A673 (cell line): ENCODE measurements at regions not wholly inside any gene's neighbourhood (a gene's known extent, or its start where the extent isn't known, plus 50 kb on each side); places are given as distances from the start of the nearest gene placed in this dataset.
A peak's percentile ranks its signal among the peaks of the same experiment; 100 is the strongest.
"Not testable (repeated sequence)": the region's sequence is repeated elsewhere in the genome, so short reads cannot be mapped to it uniquely, and the experiment has no call there.

Experiments used
- BruUV-seq: library from RNA; stranded (reverse); fragments of 400-500 nt; replicated peaks from 2 replicates; lab custom pipeline; 2021; lab: Mats Ljungman, UMichigan
- CTCF ChIA-PET: fragments of 300-600 bp; sonication (Branson Sonifier 250); formaldehyde crosslinking; loops from one replicate; lab custom pipeline; 2022; ENCODE audit warnings: antibody characterized with exemption; lab: Charles Lee
- POLR2A ChIA-PET: fragments of 300-600 bp; sonication (Branson Sonifier 250); formaldehyde crosslinking; loops from one replicate; lab custom pipeline; 2022; ENCODE audit warnings: antibody characterized with exemption; ENCODE audit not compliant: low non-redundant PET; lab: Charles Lee
- DNase-seq: peaks from one replicate; pipeline ENCODE4 v3.0.0-alpha.2; 2015; ENCODE audit warnings: low spot score
- H3K27ac ChIP-seq: fragments of 200-600 bp; sonication (generic); 2 replicates; pipeline ENCODE4 v1.5.1; 2016; ENCODE audit warnings: mixed run types, low read depth, mild to moderate bottlenecking, mixed read lengths, antibody characterized with exemption, low read length; ENCODE audit not compliant: poor library complexity, severe bottlenecking
- H3K27me3 ChIP-seq: fragments of 200-600 bp; sonication (generic); replicated peaks from 2 replicates; pipeline ENCODE4 v1.6.1; 2017; ENCODE audit warnings: mixed run types, low read depth, mild to moderate bottlenecking, mixed read lengths, antibody characterized with exemption, low read length; ENCODE audit not compliant: insufficient read depth, poor library complexity
- H3K36me3 ChIP-seq: fragments of 200-600 bp; sonication (generic); 2 replicates; pipeline ENCODE4 v1.6.1; 2016; ENCODE audit warnings: mixed run types, mild to moderate bottlenecking, mixed read lengths, antibody characterized with exemption, low read length; ENCODE audit not compliant: insufficient read depth, poor library complexity, severe bottlenecking
- H3K4me1 ChIP-seq: fragments of 200-600 bp; sonication (generic); 2 replicates; pipeline ENCODE4 v1.6.1; 2017; ENCODE audit warnings: mixed run types, mild to moderate bottlenecking, mixed read lengths, antibody characterized with exemption, low read length; ENCODE audit not compliant: insufficient read depth, poor library complexity, severe bottlenecking
- H3K4me3 ChIP-seq: fragments of 200-600 bp; sonication (generic); 2 replicates; pipeline ENCODE4 v1.5.1; 2016; ENCODE audit warnings: low read depth, mixed run types, mild to moderate bottlenecking, mixed read lengths, low read length; ENCODE audit not compliant: poor library complexity, severe bottlenecking
- H3K9me3 ChIP-seq: fragments of 200-600 bp; sonication (generic); 2 replicates; pipeline ENCODE4 v1.6.1; 2016; ENCODE audit warnings: mixed run types, low read depth, mild to moderate bottlenecking, mixed read lengths, antibody characterized with exemption, low read length; ENCODE audit not compliant: poor library complexity, severe bottlenecking
- CTCF ChIP-seq: fragments of 300-800, 200-600 bp; sonication (generic); conservative IDR thresholded peaks from 2 replicates; pipeline ENCODE4 v1.5.1; 2017; ENCODE audit warnings: low read depth, mild to moderate bottlenecking, antibody characterized with exemption, low read length, moderate library complexity, mixed read lengths
- intact Hi-C: fragments of 100-400 bp; cut with micrococcal nuclease; formaldehyde crosslinking; loops from one replicate; pipeline ENCODE4 v1.10.0; 2022; ENCODE audit not compliant: unreplicated experiment

GRCh38 chrX:89757767-89758166 lies 163.9 kb upstream of the TGIF2LX start:
- H3K9me3 ChIP-seq, H3K4me1 ChIP-seq, intact Hi-C loops, POLR2A ChIA-PET, H3K27ac ChIP-seq, H3K4me3 ChIP-seq, H3K36me3 ChIP-seq, H3K27me3 ChIP-seq, BruUV-seq: not testable (repeated sequence)
- CTCF ChIA-PET, result interaction anchor here (0.6 kb wide), 1 partner anchor 42 kb away, joined by 8 read pairs; no protein-coding TSS in a partner anchor
- TF ChIP-seq CTCF, result peak; percentile 55
- peak; percentile 31 for DNase-seq

- intact Hi-C loops, H3K4me1 ChIP-seq, DNase-seq, H3K9me3 ChIP-seq, H3K27ac ChIP-seq, BruUV-seq, H3K36me3 ChIP-seq, H3K27me3 ChIP-seq, POLR2A ChIA-PET, CTCF ChIA-PET, H3K4me3 ChIP-seq: not testable (repeated sequence)
- TF ChIP-seq CTCF, result peak; percentile 20; the same call in 1 of the 2 replicates
Measured at GRCh38 chrX:89759076-89759685, 162.5 kb upstream of the TGIF2LX start.

GRCh38 chrX:89771639-89772038 lies 150.1 kb upstream of the TGIF2LX start:
- POLR2A ChIA-PET, result not testable (repeated sequence)

GRCh38 chrX:89811440-89811839 lies 110.3 kb upstream of the TGIF2LX start:
- H3K9me3 ChIP-seq, H3K4me3 ChIP-seq, H3K36me3 ChIP-seq, CTCF ChIA-PET, H3K27me3 ChIP-seq, intact Hi-C loops, BruUV-seq, H3K27ac ChIP-seq, POLR2A ChIA-PET, DNase-seq, H3K4me1 ChIP-seq: not testable (repeated sequence)

More at GRCh38 chrX:89771639-89772038, 150.1 kb upstream of the TGIF2LX start:
- CTCF ChIA-PET, H3K27me3 ChIP-seq, H3K36me3 ChIP-seq, intact Hi-C loops, H3K9me3 ChIP-seq, BruUV-seq, H3K27ac ChIP-seq, H3K4me3 ChIP-seq, DNase-seq, H3K4me1 ChIP-seq: not testable (repeated sequence)

- DNase-seq, H3K4me1 ChIP-seq, CTCF ChIA-PET, intact Hi-C loops, H3K9me3 ChIP-seq, H3K27me3 ChIP-seq, H3K27ac ChIP-seq, POLR2A ChIA-PET, H3K36me3 ChIP-seq, BruUV-seq, H3K4me3 ChIP-seq: not testable (repeated sequence)
Measured at GRCh38 chrX:89839723-89840122, 82.0 kb upstream of the TGIF2LX start.
